Limb (tissue), 2 donors: ENCODE measurements at regions not wholly inside any gene's neighbourhood (a gene's known extent, or its start where the extent isn't known, plus 50 kb on each side); places are given as distances from the start of the nearest gene placed in this dataset.

Source experiments
- DNase-seq, 2 donors: peaks; one replicate each; pipeline ENCODE4 v3.0.0-alpha.2; 2016; ENCODE audit errors: extremely low spot score in 2 of 2

DNA sequence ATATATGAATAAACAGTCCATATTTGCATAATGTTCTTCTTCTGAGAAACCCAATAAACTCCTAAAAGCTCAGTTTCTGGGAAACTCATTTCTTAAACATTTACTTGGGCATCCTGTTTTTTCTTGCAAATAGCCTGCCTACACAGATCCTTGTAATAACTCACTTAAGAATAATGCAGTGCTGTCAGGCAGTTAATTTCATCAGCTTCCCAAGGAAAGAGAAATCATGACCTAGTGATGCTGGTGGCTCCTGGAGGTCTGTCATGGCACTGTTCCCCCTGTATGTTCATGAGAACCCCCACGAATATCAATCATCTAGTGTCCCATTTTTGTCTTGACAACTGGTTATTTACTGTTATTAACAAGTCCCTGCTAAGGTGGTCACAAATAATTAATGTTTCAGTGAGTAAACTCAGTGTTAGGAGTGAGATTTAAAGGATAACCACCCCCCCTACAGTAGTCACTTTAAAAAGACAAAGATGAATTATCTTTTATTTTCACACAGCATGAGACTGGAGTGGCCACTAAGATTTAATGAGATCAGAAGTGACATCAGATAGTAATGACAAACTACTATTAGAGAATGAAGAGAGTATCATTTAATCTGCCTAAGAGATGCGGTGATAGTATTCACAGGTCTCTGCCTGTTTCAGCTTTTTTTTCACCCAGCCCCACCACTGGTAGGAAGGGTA lies 279.5 kb upstream of the NECTIN3 start:
- DNase-seq: no peak

DNA sequence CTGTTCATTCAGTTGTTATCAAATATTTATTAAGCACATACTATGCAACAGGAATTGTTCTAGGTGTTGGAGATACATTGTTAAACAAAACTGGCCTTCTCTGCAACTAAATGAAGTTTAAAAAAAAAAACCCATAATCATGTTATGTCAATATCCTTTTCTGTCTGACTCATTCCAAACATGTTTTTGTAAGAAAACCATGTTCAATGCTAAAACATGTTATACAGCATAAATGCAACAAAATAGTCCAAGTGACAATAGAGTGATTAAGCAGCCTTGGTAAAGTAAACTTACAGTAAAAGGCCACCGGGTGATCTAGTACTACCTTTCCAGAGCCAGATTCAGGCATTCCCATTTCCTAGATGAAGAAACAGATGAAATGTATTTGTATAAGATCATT lies 278.0 kb upstream of the NECTIN3 start:
- no peak for DNase-seq

DNA sequence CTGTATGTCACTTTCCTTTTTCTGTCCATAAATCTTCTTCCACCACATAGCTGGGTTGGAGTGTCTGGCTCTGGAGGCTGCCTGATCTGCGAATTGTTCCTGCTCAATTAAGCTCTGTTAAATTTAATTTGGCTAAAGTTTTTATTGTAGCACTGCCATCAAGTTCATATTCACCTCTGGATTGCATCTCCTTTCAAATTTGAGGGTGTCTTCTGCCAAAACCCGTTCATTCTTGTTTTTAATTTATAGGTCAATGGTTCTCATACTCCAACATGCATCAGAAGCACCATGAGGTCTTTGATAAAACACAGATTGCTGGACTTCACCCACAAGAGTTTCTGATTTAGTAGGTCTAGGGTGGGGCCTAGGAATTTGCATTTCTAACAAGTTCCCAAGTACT lies 276.5 kb upstream of the NECTIN3 start:
- DNase-seq: no peak

DNA sequence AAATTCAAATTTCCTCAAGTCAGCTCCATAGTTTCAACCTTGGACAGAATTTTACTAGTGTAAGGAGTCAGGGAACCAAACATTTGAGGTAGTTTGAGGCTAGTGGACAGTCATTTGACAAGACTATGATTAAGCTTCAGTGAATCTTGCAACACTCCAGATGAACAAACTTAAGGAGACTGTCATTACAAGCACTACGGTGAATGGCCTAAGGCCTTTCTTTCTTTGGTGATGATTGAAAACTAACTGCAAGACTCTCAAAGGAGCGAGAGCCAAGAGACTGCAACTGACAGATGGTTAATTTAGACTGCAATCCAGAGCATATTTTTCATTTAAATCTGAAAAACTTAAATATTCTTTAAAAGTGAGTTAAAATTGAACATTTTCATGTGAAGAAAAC lies 272.3 kb upstream of the NECTIN3 start:
- DNase-seq: no peak

DNA sequence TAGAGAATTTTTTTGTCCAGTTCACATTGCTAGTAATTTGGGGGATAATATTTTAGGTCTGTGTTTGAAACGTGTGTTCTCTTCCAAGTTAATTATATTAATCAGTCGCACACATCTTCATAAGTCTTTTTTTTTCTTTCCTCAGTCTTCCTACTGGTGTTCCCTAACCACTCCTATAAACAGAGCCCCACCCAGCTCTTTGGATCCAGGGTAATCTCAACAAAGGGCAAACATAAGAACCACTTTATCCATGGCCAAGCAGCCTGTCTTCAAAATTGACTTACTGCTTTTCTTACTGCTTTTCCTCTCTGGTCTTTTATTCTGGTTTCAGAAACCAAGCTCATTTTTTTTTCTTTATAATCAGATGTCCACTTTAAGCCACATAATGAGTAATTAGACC lies 266.8 kb upstream of the NECTIN3 start:
- no peak for DNase-seq

DNA sequence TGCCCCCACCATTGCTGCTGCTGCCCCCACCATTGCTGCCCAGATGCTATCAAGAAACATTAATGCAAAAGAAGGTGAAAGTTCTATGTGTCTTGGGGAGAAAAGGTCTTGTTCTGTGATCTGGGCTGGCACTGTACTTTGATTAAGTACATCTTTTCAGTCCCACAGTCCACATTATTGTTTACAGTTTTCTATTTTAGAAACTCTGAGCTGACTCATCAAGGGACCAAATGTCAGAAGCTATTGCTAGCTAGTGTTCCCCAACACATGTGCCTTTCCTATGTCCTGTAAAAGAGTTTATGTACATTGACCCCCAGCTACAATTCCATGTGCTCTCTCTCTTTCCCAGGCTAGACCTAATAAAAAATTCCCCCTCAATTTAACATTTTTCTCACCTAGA lies 264.7 kb upstream of the NECTIN3 start:
- DNase-seq: no peak

DNA sequence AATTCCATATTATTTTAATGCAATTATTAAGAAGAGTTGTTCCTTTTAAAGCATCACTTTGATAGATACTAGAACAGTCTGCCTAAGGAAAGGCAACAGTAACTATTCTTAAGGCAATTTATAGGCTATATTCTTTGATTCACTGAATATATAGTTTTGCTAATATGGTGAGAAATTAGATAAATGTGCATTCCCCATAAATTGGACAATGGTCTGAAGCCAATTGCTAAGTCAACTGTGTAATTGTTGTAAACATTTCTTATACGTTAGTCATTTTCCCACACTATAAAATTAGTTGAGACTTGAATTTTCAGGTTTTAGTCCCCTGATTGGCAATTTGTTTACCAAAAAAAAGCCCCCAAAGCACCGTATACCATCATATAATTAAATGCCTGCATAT lies 263.0 kb upstream of the NECTIN3 start:
- no peak for DNase-seq

DNA sequence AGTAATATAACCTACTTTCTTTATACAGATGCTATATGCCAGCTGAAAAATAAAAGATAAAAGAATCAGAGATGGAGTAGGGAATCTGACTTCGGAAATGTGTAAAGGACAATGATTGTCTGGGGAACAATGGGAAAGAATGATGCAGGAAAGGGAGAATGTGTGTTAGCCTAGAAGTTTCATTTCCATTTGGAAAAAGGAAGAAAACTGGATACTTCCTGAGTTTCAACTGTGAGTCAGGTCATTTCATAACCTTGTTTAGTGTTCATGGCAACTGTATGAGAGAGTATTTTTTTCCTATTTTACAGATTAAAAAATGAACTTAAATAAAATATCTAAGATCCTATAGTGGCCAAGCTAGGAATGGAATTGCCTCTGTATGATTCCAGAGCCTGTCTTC lies 261.3 kb upstream of the NECTIN3 start:
- DNase-seq: no peak

DNA sequence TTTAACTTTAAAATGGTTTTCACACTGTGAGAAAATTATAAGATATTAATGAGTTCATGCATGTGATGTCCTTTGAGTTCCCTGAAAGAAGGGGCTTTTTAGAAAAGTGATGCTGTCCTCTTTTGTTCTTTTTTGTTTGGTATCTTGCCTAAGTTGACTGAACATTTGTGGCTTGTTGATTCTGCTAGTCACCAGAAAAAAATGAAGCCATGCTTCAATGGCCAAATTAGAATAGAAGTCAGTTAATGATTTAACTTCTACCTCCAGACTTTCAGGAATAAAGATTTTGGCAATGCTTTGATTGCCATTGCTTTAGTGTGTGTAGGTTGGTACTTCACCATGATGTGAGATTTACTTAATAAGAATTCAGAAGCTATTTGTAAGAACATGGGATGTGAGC lies 260.6 kb upstream of the NECTIN3 start:
- DNase-seq: no peak

DNA sequence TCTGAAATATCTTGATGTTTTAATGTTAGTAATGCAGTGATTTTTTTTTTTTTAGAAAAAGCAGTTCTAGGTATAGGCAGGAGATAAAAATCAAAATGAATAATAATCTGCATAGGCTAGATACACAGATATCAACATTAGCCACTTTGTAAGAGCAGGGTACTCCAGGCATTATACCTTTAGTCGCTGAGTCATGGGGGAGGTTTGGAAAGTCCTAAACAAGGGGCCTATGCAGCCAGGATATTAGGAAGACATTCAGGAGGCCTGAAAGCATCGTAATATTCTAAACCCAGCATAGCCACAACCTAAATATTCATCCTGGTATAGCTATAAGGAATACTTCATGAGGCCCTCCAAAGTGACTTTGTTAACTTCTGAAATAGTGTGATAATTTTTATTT lies 258.1 kb upstream of the NECTIN3 start:
- no peak for DNase-seq

DNA sequence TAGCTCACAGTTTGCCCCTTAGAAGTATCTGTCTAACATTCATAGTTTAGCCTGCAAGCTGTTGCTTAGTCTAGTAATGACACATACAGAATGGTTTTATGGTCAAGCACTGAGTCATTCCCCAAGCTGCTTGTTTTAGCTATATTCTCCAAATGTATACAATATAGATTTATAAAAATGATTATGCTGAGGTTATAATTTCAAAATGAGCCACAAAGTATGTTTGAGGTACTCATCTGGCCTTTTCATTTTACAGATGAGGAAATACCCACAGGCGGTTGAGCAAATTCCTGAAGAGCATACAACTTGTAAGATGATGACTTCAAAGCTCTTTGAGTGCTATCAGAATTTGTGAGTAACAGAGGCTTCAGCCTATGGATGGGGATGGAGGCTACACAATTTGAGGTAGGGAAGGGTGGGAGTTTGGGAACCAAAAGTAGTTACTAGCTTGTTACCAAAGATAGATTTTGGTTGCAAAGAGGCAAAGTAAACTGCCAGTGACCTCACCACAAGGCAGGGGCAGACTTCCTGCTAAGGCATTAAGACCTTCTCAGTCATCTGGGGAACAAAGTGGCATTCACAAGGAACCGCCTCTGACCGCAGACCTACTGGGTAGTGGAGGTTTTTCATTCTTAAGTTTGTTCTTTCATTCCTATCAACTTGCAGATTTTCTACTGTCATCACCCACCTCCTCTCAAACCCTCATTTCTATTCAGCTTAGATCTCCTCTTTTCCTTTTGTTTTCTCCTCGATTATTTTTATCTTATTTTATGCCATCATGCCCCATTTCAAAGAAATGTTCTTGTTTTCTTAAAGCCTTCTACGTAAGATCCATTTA lies 257.2 kb upstream of the NECTIN3 start:
- no peak for DNase-seq

DNA sequence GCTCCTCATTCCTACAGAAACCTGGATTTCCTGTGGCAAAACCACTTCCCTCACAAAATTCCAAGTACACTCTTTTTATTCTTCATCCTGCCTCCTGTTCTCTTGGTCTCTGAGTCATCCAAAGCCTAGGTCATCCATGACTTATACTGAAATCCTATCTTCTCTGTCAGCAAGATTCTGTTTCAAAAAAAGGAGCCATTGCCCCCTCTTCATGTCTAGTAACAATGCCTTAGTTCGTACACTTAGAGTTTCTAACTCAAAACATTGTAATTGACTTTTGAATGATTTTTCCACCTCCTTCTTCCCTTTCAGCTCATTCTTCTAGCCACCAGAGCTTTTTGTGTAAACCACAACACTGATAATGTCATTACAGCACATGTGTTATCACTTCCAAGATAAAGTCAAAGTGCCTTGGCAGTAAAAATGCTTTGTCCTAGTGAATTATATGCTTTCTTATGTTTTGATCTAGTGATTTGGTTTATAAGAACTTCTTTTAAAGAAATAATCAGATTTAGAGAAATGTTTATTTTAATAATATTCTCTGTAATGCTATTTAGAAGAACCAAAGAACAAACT lies 256.5 kb upstream of the NECTIN3 start:
- no peak for DNase-seq

DNA sequence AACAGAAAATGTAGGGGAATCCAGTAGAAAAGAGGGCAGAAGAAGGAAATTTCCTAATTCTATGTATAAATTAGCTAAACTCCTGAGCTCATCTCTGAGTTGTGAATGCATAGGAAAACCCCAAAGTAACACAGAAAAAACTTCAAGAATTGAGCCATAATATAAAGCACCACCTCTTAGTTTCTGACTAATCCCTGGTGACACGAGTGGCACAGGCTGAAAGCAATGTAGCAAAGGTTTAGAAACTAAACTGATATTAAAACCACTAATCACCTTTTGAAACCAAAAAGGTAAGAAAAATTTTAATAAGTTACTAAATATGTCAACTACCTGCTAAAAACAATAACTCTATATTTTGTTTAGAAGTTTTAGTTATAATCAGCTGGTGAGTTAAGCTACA lies 255.6 kb upstream of the NECTIN3 start:
- no peak for DNase-seq

DNA sequence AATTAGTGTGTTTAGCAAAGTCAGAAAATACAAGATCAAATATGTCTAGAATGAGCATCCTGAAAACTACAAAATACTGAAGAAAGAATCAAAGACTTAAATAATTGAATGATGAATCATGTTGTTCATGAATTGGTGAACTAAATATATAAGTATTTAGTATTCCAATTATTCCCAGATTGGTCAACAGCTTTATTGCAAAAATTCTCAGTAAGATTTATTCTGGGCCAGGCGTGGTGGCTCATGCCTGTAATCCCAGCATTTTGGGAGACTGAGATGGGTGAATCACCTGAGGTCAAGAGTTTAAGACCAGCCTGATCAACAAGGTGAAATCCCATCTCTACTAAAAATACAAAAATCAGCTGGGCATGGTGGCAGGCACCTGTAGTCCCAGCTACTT lies 250.0 kb upstream of the NECTIN3 start:
- DNase-seq: no peak

DNA sequence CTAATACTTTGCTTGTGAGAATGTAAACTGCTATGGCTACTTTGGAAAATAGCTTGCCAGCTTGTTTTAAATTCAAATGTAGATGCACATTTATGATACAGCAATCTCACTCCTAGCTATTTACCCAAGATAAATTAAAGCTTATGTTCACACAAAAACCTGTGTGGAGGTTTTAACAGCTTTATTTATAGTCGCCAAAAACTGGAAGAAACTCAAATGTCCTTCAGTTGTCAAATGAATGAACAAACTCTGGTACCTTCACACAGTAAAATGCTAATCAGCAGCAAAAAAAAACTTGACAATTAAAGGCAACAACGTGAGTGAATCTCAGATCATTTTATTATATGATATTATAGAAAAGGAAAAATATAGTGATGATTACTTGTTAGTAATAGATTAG lies 248.6 kb upstream of the NECTIN3 start:
- no peak for DNase-seq

DNA sequence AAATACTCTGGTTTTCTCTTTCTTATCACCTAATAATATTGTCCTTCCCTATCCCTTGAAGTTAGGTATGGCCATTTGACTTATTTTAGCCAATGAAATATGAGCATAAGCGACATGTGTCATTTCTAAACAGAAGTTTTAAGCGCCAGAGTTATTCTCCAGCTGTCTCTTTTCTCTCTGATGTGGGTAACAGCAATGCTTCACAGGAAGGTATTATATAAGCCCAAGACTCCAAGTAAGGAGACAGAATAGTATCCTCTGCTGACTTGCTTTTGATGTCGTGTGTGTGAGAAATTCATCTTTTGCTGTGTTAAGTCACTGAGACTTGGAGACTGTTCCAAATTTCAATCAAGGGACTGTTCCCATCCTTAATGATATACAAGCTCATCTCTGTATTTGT lies 224.6 kb upstream of the NECTIN3 start:
- DNase-seq: no peak

DNA sequence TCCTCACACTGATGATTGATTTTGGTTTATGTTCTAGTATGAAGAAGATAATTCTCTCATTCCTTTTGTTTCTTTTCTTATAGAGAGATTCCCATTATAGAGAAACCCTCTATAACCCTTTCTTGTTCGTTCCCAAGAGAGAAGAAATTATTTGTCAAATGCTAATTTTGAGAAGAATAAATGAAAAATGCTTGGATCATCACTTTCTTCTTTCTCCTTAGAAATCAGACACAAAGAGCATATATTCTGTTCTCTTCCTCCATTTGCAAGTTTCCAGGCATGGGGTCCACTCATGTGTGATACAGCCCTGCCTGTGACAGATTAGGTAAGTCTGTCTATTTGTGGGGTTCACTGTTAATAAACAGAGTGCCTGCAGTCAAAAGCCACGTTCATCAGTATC lies 222.6 kb upstream of the NECTIN3 start:
- no peak for DNase-seq

DNA sequence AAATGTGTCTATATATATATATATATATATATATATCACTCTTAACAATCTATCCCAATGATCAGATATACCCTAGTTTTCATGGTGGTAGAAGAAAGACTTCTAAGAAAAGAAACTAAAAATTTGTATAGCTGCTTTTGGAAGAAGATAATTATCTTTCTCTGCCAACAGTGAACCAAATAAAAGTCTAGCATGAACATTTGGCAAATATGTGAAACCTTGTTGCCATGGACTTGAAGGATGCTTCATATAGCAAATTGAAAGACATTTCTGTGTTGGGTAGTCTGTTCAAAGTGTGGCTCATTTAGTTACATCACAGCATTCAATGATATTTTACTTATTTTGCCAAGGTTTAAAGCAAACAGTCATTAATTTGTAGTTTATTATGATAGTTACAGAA lies 219.9 kb upstream of the NECTIN3 start:
- no peak for DNase-seq

DNA sequence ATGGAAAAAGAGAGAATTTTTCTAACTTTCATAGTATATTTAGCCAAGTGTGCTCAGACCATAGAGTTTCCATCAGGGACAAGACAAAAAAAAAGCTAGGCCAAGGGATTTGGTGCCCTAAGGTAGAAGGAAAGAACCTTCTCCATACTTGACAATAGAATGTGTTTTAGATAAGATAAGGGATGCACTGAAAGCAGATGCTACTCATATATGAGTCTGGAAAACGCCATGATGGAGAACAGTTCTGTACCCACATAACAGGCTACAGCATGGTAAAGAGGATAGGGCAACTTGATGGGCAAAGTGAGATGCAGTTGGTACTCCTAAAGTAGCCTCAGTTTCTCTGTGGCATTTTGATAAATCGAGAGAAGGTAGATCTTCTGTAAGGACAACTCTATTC lies 216.4 kb upstream of the NECTIN3 start:
- DNase-seq: no peak

DNA sequence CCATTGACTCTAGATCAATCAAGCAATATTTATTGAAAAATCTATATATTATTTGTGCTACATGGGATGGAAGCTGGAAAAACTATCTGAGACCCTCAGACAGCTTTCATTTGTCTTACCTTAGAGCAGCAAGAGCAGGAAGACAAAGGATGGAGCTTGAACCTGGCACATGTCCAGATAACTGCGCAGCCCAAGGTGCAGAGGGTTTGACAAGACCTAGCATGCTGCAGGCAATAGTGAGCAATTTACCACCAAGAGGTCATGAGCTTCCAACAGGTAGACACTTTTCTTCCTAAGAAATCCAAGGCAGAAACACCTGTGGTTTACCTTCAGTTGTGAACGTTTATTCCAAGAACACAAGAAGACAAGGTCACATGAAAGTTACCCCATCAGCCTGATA lies 214.7 kb upstream of the NECTIN3 start:
- no peak for DNase-seq

DNA sequence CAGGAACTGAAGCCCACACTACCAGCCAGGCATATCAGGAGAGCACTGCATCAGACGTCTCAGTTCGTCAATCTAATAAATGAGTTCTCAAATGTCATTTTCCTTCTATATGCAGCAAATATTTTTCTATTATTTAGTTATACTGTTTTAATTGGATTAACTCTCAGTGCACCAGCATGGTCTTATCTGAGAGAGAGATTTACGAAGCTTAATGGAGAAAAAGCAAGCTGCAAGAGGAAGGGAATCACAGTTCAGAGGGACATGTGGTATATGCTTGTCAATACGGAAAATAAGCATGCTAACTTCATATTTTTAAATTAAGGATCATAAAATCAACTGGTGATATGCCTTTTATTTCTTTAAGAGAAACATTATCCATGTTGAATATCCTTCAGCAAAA lies 213.1 kb upstream of the NECTIN3 start:
- no peak for DNase-seq

DNA sequence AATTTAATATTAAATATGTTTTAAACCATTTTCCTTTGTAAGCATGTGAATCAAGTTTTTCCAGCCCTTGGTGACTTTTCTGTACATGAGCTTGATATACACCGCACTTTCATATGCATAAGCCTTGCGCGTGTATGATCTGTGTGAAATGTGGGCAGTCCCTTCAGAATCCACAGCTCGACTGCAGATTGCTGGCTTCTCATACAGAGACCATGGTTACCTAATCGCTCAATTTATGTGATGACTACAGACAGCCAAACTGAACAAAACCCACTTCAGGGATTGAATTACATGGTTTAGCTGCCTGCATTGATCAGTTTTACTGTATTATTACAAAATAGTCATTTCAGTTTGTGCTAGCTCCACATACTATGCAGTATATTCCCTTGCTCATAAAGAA lies 212.3 kb upstream of the NECTIN3 start:
- DNase-seq: no peak

DNA sequence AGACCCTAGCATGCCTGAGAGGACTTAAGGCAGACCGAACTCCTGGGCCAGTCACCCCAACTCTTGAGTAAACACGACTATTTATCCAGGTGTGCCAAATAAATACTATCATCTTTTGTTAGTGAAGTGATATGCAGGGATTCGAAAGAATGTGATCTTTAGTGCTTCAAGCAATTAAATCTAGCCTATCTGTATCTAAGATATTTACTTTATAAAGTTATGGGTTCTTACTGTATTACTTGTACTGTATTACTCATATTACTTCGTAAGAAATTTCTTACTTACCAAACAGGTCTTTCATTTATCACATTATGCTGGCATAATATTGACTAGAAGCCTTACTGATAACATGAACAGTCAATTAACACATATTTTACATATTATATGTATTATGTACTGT lies 211.6 kb upstream of the NECTIN3 start:
- DNase-seq: no peak
